GM21515 (cell line): ENCODE measurements at regions not wholly inside any gene's neighbourhood (a gene's known extent, or its start where the extent isn't known, plus 50 kb on each side); places are given as distances from the start of the nearest gene placed in this dataset.

Experiments
- ATAC-seq: cut with Tn5 transposase; IDR thresholded peaks from one replicate; pipeline ENCODE4 v1.9.1; 2021; ENCODE audit not compliant: unreplicated experiment

GRCh38 chr12:77323788-77324415 is 258.5 kb upstream of the E2F7 start:
- no peak for ATAC-seq

GRCh38 chr12:77319166-77319565 is 253.8 kb upstream of the E2F7 start:
- ATAC-seq, result no peak

GRCh38 chr12:77315407-77315806 is 250.0 kb upstream of the E2F7 start:
- no peak for ATAC-seq

- ATAC-seq, result no peak
These were observed 249.1 kb upstream of the E2F7 start for GRCh38 chr12:77314378-77315052.

- no peak for ATAC-seq
These were observed 242.7 kb upstream of the E2F7 start for GRCh38 chr12:77308056-77308455.

GRCh38 chr12:77300811-77301210 is 235.4 kb upstream of the E2F7 start:
- ATAC-seq, result no peak

- no peak for ATAC-seq
These were observed 234.7 kb upstream of the E2F7 start for GRCh38 chr12:77299910-77300669.

GRCh38 chr12:77299001-77299400 is 233.6 kb upstream of the E2F7 start:
- ATAC-seq, result no peak

GRCh38 chr12:77294016-77294415 is 228.6 kb upstream of the E2F7 start:
- ATAC-seq, result no peak

- ATAC-seq, result no peak
These were observed 209.6 kb upstream of the E2F7 start for GRCh38 chr12:77274926-77275325.

GRCh38 chr12:77273898-77274297 is 208.5 kb upstream of the E2F7 start:
- no peak for ATAC-seq

GRCh38 chr12:77256956-77257355 is 191.6 kb upstream of the E2F7 start:
- ATAC-seq, result no peak

- ATAC-seq, result no peak
These were observed 188.0 kb upstream of the E2F7 start for GRCh38 chr12:77253321-77253720.

GRCh38 chr12:77251799-77252198 is 186.4 kb upstream of the E2F7 start:
- ATAC-seq, result no peak

GRCh38 chr12:77249892-77250291 is 184.5 kb upstream of the E2F7 start:
- no peak for ATAC-seq

- no peak for ATAC-seq
These were observed 182.7 kb upstream of the E2F7 start for GRCh38 chr12:77248036-77248435.

GRCh38 chr12:77247542-77247941 is 182.2 kb upstream of the E2F7 start:
- ATAC-seq, result no peak

- no peak for ATAC-seq
These were observed 178.0 kb upstream of the E2F7 start for GRCh38 chr12:77243345-77243744.

GRCh38 chr12:77239617-77240016 is 174.2 kb upstream of the E2F7 start:
- ATAC-seq, result no peak

- no peak for ATAC-seq
These were observed 173.0 kb upstream of the E2F7 start for GRCh38 chr12:77238335-77238734.

GRCh38 chr12:77237896-77238295 is 172.5 kb upstream of the E2F7 start:
- no peak for ATAC-seq

- no peak for ATAC-seq
These were observed 170.7 kb upstream of the E2F7 start for GRCh38 chr12:77236066-77236465.
